PFSK-1 (cell line): ENCODE measurements at regions not wholly inside any gene's neighbourhood (a gene's known extent, or its start where the extent isn't known, plus 50 kb on each side); places are given as distances from the start of the nearest gene placed in this dataset.

Experiments
- FOXP2 ChIP-seq: optimal IDR thresholded peaks from 2 replicates; pipeline ENCODE3; 2011; ENCODE audit warnings: borderline replicate concordance, control low read depth, inconsistent platforms; ENCODE audit not compliant: insufficient read depth; ENCODE audit errors: extremely low read length, extremely low read depth
- POLR2AphosphoS5 ChIP-seq: IDR thresholded peaks from 2 replicates; pipeline ENCODE4 v1.6.1; 2012; ENCODE audit warnings: low read depth, mild to moderate bottlenecking, control low read depth, low read length, moderate library complexity
- SIN3A ChIP-seq: IDR thresholded peaks from 2 replicates; pipeline ENCODE4 v1.6.1; 2012; ENCODE audit warnings: mild to moderate bottlenecking, low read length, moderate library complexity, borderline replicate concordance; ENCODE audit not compliant: insufficient read depth
- TAF1 ChIP-seq: IDR thresholded peaks from 2 replicates; pipeline ENCODE4 v1.6.1; 2012; ENCODE audit warnings: low read length, control low read depth, borderline replicate concordance; ENCODE audit not compliant: insufficient read depth
- TF ChIP-seq, protein P1 (sequence below), 2 experiments: IDR thresholded peaks; 2 replicates each; pipeline versions ENCODE4 v1.6.1 to v1.8.0; 2011 to 2012; ENCODE audit warnings: low read depth in 2 of 2, low read length in 2 of 2, control low read depth in 1 of 2, inconsistent platforms in 1 of 2, mild to moderate bottlenecking in 1 of 2, moderate library complexity in 1 of 2; ENCODE audit not compliant: insufficient read depth in 1 of 2

GRCh38 chr9:85129514-85129913 is 460.0 kb downstream of the NTRK2 start:
- TF ChIP-seq SIN3A (no peak), TAF1 (no peak), POLR2AphosphoS5 (no peak), FOXP2 (no peak)
- TF ChIP-seq, protein P1, sequence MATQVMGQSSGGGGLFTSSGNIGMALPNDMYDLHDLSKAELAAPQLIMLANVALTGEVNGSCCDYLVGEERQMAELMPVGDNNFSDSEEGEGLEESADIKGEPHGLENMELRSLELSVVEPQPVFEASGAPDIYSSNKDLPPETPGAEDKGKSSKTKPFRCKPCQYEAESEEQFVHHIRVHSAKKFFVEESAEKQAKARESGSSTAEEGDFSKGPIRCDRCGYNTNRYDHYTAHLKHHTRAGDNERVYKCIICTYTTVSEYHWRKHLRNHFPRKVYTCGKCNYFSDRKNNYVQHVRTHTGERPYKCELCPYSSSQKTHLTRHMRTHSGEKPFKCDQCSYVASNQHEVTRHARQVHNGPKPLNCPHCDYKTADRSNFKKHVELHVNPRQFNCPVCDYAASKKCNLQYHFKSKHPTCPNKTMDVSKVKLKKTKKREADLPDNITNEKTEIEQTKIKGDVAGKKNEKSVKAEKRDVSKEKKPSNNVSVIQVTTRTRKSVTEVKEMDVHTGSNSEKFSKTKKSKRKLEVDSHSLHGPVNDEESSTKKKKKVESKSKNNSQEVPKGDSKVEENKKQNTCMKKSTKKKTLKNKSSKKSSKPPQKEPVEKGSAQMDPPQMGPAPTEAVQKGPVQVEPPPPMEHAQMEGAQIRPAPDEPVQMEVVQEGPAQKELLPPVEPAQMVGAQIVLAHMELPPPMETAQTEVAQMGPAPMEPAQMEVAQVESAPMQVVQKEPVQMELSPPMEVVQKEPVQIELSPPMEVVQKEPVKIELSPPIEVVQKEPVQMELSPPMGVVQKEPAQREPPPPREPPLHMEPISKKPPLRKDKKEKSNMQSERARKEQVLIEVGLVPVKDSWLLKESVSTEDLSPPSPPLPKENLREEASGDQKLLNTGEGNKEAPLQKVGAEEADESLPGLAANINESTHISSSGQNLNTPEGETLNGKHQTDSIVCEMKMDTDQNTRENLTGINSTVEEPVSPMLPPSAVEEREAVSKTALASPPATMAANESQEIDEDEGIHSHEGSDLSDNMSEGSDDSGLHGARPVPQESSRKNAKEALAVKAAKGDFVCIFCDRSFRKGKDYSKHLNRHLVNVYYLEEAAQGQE (IDR thresholded peaks at IDR 0.05; ENCODE audit: insufficient read depth in 1 of 2, low read depth in 2 of 2, low read length in 2 of 2), result no peak
